ENCODE measurements at regions not wholly inside any gene's neighbourhood (a gene's known extent, or its start where the extent isn't known, plus 50 kb on each side); places are given as distances from the start of the nearest gene placed in this dataset.

DNA sequence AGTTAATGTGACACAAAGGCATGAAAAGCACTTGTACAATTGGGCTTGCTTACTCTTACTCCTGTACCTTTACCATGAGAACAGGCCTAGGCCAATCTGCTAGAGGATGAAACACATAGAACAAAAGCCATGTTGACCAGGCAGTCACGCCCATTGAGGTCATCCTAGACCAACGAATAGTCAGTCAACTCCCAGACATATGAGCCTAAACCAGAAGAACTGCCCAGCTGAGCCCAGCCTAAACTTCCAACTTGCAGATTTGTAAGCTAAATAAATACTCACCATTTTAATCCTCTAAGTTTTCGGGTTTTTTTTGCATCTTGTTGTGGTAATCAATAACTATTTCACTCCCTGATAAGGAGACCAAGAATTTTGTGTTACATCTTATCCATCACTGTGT is 164.8 kb upstream of the ADRA1B start:
- TF ChIP-seq POLR2A (IDR thresholded peaks at IDR 0.05) = no peak
- TF ChIP-seq, protein P1, sequence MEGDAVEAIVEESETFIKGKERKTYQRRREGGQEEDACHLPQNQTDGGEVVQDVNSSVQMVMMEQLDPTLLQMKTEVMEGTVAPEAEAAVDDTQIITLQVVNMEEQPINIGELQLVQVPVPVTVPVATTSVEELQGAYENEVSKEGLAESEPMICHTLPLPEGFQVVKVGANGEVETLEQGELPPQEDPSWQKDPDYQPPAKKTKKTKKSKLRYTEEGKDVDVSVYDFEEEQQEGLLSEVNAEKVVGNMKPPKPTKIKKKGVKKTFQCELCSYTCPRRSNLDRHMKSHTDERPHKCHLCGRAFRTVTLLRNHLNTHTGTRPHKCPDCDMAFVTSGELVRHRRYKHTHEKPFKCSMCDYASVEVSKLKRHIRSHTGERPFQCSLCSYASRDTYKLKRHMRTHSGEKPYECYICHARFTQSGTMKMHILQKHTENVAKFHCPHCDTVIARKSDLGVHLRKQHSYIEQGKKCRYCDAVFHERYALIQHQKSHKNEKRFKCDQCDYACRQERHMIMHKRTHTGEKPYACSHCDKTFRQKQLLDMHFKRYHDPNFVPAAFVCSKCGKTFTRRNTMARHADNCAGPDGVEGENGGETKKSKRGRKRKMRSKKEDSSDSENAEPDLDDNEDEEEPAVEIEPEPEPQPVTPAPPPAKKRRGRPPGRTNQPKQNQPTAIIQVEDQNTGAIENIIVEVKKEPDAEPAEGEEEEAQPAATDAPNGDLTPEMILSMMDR (IDR thresholded peaks at IDR 0.05) = no peak
